Uterus (tissue), 3 donors: ENCODE measurements at regions not wholly inside any gene's neighbourhood (a gene's known extent, or its start where the extent isn't known, plus 50 kb on each side); places are given as distances from the start of the nearest gene placed in this dataset.

Source experiments
- DNase-seq, 2 donors: peaks; one replicate each; pipeline ENCODE4 v3.0.0-alpha.2; 2019 to 2020
- H3K27ac ChIP-seq, 2 donors: fragments of 200-600 bp; sonication (generic); 1 replicate in 1 of 2; 2 replicates in 1 of 2; pipeline ENCODE4 v1.5.1; 2016 to 2018
- H3K27me3 ChIP-seq, 2 donors: fragments of 200-600 bp; sonication (generic); one replicate each; pipeline ENCODE4 v1.5.1; 2018 to 2019; ENCODE audit warnings: control low read depth in 1 of 2
- H3K36me3 ChIP-seq, 2 donors: fragments of 200-600 bp; sonication (generic); one replicate each; pipeline ENCODE4 v1.5.1; 2019; ENCODE audit warnings: control low read depth in 1 of 2
- H3K4me1 ChIP-seq, 2 donors: fragments of 200-600 bp; sonication (generic); one replicate each; pipeline ENCODE4 v1.5.1; 2018 to 2019; ENCODE audit warnings: control low read depth in 1 of 2
- H3K4me3 ChIP-seq, 2 donors: fragments of 200-600 bp; sonication (generic); 1 replicate in 1 of 2; 2 replicates in 1 of 2; pipeline ENCODE4 v1.5.1; 2018 to 2019; ENCODE audit warnings: mild to moderate bottlenecking in 1 of 2
- H3K9me3 ChIP-seq, 2 donors: fragments of 200-600 bp; sonication (generic); one replicate each; pipeline ENCODE4 v1.5.1; 2019; ENCODE audit warnings: control low read depth in 1 of 2
- POLR2A ChIP-seq, 2 donors: fragments of 450-650 bp; IDR thresholded peaks; one replicate each; pipeline ENCODE4 v1.6.1; 2016; ENCODE audit warnings: antibody characterized with exemption in 2 of 2, mild to moderate bottlenecking in 1 of 2, moderate library complexity in 1 of 2
- intact Hi-C: fragments of 100-400 bp; cut with DNase I; formaldehyde crosslinking; loops from one replicate; pipeline ENCODE4 v1.15.1; 2023; ENCODE audit warnings: low total_unique reads
- TF ChIP-seq, protein P1 (sequence below), 4 experiments: fragments of 200-600 bp in 2 of 4; fragments of 450-650 bp in 2 of 4; sonication (generic) in 2 of 4; IDR thresholded peaks; one replicate each; pipeline ENCODE4 v1.5.1; 2016 to 2019; ENCODE audit warnings: antibody characterized with exemption in 4 of 4, mild to moderate bottlenecking in 2 of 4, moderate library complexity in 1 of 4
- donor health status: DM: yes; HTN: yes; CAD: no.

DNA sequence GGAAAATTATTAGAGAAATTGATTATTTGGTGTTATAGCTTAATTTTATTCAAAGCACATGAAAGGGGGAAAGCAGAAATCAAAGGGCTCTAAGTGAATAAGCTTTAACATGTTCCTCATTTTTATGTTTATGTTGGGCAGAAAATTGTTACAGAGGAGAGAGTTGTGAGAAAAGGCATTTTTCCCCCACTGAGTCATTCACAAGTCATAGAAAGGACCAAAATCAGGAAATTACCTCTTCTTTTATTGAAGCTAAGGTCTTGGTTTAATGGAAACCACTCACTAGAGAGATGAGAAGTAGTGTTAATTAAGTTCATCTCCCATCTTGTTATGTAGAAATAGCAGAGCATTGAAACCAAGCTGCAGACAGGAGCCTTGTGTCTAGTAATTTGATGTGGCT, 175.3 kb upstream of the THUMPD2 start:
- Histone ChIP-seq H3K27me3 (no peaks in the 10 kb centered on the region), H3K4me1 (no peaks in the 10 kb centered on the region), H3K27ac (no peak overlapping the region), H3K36me3 (no peaks in the 10 kb centered on the region), H3K9me3 (no peaks in the 10 kb centered on the region), H3K4me3 (no peak overlapping the region)
- TF ChIP-seq, protein P1, sequence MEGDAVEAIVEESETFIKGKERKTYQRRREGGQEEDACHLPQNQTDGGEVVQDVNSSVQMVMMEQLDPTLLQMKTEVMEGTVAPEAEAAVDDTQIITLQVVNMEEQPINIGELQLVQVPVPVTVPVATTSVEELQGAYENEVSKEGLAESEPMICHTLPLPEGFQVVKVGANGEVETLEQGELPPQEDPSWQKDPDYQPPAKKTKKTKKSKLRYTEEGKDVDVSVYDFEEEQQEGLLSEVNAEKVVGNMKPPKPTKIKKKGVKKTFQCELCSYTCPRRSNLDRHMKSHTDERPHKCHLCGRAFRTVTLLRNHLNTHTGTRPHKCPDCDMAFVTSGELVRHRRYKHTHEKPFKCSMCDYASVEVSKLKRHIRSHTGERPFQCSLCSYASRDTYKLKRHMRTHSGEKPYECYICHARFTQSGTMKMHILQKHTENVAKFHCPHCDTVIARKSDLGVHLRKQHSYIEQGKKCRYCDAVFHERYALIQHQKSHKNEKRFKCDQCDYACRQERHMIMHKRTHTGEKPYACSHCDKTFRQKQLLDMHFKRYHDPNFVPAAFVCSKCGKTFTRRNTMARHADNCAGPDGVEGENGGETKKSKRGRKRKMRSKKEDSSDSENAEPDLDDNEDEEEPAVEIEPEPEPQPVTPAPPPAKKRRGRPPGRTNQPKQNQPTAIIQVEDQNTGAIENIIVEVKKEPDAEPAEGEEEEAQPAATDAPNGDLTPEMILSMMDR (IDR thresholded peaks at IDR 0.05) = no peak
- no peak for TF ChIP-seq POLR2A (IDR thresholded peaks at IDR 0.05)
- no peak for DNase-seq
- intact Hi-C loops = no loop called here

DNA sequence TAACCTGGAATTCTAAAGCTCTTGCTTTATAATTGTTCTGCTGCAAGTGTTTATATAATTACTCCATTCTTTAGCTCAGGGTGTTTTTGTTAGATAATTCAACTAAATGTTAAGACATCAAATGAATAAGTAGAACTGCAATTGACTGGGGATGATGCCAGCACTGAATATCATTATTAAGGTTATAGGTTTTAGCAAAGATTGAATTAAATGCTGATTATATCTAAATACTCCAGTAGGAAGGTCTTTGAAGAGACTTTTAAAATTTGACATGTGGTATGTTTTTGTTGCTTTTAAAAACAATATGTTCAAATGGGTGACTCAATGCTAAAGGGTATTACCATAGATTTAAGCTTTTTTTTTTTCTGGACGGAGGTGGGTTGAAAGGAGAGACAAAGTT, 170.1 kb upstream of the THUMPD2 start:
- no peaks in the 10 kb centered on the region for H3K27me3 ChIP-seq
- H3K4me1 ChIP-seq = no peaks in the 10 kb centered on the region
- intact Hi-C loops = no loop called here
- no peak overlapping the region for H3K27ac ChIP-seq
- no peak for DNase-seq
- no peaks in the 10 kb centered on the region for H3K36me3 ChIP-seq
- TF ChIP-seq POLR2A (IDR thresholded peaks at IDR 0.05) = no peak
- TF ChIP-seq, protein P1 (IDR thresholded peaks at IDR 0.05) = no peak
- no peaks in the 10 kb centered on the region for H3K9me3 ChIP-seq
- no peak overlapping the region for H3K4me3 ChIP-seq

DNA sequence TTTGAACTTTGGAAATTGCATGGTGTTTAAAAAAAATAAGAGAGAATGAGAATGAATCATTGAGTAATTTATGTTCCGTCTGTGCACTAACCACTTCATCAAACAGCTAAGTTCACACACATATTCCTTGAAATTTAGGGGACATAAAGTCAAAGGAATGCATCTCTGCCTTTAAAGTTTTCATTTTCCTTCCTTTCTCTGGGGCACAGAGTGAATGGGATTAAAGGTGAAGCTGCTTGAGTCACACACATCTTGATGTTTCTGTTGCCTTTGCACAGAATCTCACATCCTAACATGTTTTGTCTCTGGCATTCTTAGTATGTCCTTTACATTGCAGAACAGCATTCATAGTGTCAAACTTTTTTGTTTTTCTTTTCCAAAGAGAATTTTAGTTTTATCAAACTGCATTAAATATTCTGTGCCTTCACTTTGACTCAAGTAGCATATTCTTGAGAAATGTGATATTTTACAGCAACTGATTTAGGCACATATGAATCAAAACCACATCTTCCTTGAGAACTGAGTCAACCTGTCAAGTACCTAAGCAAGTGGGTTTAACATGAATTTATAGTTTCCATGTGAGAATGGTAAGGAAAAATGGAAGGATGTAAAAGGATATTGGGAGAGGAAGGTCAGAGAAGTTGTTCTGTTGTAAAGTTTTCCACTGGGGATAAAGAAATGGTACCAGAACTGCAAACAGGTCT, 169.1 kb upstream of the THUMPD2 start:
- Histone ChIP-seq H3K9me3 (no peaks in the 10 kb centered on the region), H3K27ac (no peak overlapping the region), H3K4me1 (no peaks in the 10 kb centered on the region), H3K36me3 (no peaks in the 10 kb centered on the region), H3K4me3 (no peak overlapping the region), H3K27me3 (no peaks in the 10 kb centered on the region)
- no peak for DNase-seq
- intact Hi-C loops = no loop called here
- no peak for TF ChIP-seq POLR2A (IDR thresholded peaks at IDR 0.05)
- TF ChIP-seq, protein P1 (IDR thresholded peaks at IDR 0.05) = no peak

DNA sequence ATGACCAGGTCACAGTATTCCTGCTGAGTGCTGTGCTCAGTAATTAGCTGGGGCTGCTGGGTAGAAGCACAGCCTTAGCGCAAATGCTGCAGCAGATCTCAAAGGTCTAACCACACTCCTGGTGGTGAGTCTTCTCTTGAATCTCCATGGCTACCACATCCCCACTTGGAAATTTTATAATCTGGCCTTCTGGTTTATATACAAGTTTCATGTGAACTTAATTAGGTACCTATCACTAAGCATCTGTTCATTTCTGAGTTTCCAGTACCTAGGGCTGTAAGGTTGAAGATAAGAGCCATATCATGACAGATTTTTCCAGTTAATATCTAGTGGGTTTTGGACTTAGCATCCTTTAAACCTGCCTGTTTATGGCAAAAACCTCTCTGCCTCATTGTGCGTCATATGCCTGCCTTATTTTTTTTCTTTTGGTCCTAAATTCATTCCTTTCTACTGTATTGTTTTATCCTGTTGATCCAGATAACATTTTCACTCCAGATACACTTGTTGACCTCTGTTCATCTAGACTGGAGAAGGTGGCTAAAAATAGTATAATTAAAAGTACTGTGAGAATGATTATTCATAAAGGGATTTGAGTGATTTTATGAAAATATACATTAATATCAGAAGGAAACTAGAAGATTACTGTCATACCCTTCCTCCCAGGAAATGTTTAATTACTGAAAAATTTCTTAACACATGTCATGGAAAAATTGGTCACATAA, 168.4 kb upstream of the THUMPD2 start:
- TF ChIP-seq, protein P1 (IDR thresholded peaks at IDR 0.05) = no peak
- TF ChIP-seq POLR2A (IDR thresholded peaks at IDR 0.05) = no peak
- H3K9me3 ChIP-seq = no peaks in the 10 kb centered on the region
- H3K4me3 ChIP-seq = no peak overlapping the region
- H3K27ac ChIP-seq = no peak overlapping the region
- no peaks in the 10 kb centered on the region for H3K36me3 ChIP-seq
- intact Hi-C loops = no loop called here
- no peaks in the 10 kb centered on the region for H3K4me1 ChIP-seq
- H3K27me3 ChIP-seq = no peaks in the 10 kb centered on the region
- no peak for DNase-seq

DNA sequence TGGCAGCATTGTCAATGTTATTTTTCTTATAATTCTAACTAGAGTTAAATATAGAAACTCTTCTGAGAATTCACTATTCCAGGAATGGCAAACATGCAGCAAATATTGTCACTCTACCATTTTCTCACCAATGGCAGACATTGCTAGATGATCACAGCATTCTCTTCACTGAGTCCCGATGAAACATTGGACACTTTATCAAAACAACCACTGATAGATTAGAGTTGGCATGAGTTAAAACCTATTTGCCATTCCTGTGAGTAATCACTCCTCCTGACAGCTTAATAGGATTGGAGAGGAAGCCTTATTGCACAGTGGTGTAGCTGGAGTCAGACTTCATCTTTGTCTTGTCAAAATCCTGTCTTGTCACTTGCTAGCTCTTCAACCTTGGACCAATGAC, 163.9 kb upstream of the THUMPD2 start:
- no peaks in the 10 kb centered on the region for H3K9me3 ChIP-seq
- no peak overlapping the region for H3K4me3 ChIP-seq
- H3K27ac ChIP-seq = no peak overlapping the region
- H3K4me1 ChIP-seq = no peaks in the 10 kb centered on the region
- no peak for DNase-seq
- no peaks in the 10 kb centered on the region for H3K36me3 ChIP-seq
- intact Hi-C loops = no loop called here
- no peaks in the 10 kb centered on the region for H3K27me3 ChIP-seq
- no peak for TF ChIP-seq POLR2A (IDR thresholded peaks at IDR 0.05)
